Effector memory CD4-positive, alpha-beta T cell (primary cell): ENCODE measurements at regions not wholly inside any gene's neighbourhood (a gene's known extent, or its start where the extent isn't known, plus 50 kb on each side); places are given as distances from the start of the nearest gene placed in this dataset.

Source experiments
- DNase-seq, 3 donors: peaks; one replicate each; pipeline ENCODE4 v3.0.0-alpha.2; 2020
- H3K27ac ChIP-seq: 2 replicates; pipeline ENCODE4 v1.7.0; 2013; ENCODE audit warnings: mild to moderate bottlenecking, low read length, moderate library complexity; ENCODE audit not compliant: insufficient read depth, poor library complexity, severe bottlenecking
- H3K27me3 ChIP-seq: replicated peaks from 2 replicates; pipeline ENCODE4 v1.7.0; 2013; ENCODE audit warnings: mild to moderate bottlenecking, low read length; ENCODE audit not compliant: insufficient read depth, control insufficient read depth, poor library complexity, severe bottlenecking
- H3K36me3 ChIP-seq: 2 replicates; pipeline ENCODE4 v1.7.0; 2013; ENCODE audit warnings: mild to moderate bottlenecking, low read length, moderate library complexity; ENCODE audit not compliant: control insufficient read depth, insufficient read depth
- H3K4me1 ChIP-seq: 2 replicates; pipeline ENCODE4 v1.7.0; 2013; ENCODE audit warnings: low read length, mild to moderate bottlenecking; ENCODE audit not compliant: control insufficient read depth, insufficient read depth, poor library complexity, severe bottlenecking
- H3K4me3 ChIP-seq: 2 replicates; pipeline ENCODE4 v1.7.0; 2013; ENCODE audit warnings: low read length, low read depth, mild to moderate bottlenecking; ENCODE audit not compliant: insufficient read depth, poor library complexity, severe bottlenecking
- H3K9me3 ChIP-seq: 2 replicates; pipeline ENCODE4 v1.7.0; 2013; ENCODE audit warnings: mild to moderate bottlenecking, low read length, moderate library complexity; ENCODE audit not compliant: control insufficient read depth

- no peaks in the 10 kb centered on the region for H3K36me3 ChIP-seq
- no peak for DNase-seq
- no peaks in the 10 kb centered on the region for H3K4me1 ChIP-seq
- H3K27ac ChIP-seq = no peak overlapping the region
- no peaks in the 10 kb centered on the region for H3K27me3 ChIP-seq
- no peak overlapping the region for H3K4me3 ChIP-seq
- H3K9me3 ChIP-seq = no peaks in the 10 kb centered on the region
Observed at GRCh38 chr6:8361259-8361658, 74.1 kb downstream of the SLC35B3 start.

DNA sequence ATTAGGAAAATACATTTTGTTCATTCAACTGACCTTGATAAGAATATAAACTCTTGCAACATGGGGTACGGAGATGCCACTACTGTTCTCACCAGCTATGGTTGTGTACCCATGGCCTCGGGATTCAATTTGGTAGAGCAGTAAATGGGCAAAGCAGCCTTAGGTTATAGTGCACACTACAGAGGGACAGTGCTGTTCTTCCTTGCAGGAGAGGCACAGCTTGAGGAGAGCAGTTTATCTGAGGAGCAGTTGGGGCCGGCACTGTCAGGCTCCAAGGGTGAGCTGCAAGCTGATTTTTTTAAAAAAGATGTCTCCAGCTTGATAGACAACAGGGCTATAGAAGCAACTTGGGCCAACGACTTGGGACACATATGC is 82.4 kb downstream of the SLC35B3 start:
- Histone ChIP-seq H3K27me3 (no peaks in the 10 kb centered on the region), H3K4me3 (no peak overlapping the region), H3K36me3 (no peaks in the 10 kb centered on the region), H3K4me1 (no peaks in the 10 kb centered on the region), H3K27ac (no peak overlapping the region), H3K9me3 (no peaks in the 10 kb centered on the region)
- DNase-seq = no peak

DNA sequence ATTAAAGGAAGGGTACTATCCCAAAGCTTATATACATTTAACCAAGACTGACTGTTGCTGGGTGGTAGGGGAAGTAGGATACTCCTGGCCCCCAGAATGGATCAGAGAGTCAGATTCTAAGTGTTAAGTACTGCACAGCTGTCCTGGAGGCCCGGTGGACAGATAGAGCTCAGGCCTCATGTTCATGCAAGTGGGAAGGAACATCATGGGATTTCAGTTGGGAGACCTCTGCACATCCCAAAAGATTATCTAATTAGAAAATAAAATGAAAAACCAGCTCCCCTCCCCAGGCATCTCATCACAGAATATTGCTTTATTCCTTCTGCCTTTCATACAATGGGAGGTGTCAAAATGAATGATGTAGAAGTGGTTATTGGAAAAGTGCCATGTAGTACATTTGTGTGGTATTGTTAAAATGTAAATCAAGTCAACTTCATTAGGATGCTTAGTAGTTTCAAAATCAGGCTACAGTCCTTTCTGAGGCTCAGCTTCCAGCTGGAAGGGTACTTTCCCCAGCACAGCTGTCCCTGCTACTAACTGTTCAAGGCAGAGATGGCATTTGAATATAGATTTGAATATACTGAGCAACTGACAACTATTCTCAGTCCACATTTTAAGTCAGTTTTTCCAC is 82.9 kb downstream of the SLC35B3 start:
- Histone ChIP-seq H3K4me3 (no peak overlapping the region), H3K36me3 (no peaks in the 10 kb centered on the region), H3K27me3 (no peaks in the 10 kb centered on the region), H3K27ac (no peak overlapping the region), H3K9me3 (no peaks in the 10 kb centered on the region), H3K4me1 (no peaks in the 10 kb centered on the region)
- no peak for DNase-seq

DNA sequence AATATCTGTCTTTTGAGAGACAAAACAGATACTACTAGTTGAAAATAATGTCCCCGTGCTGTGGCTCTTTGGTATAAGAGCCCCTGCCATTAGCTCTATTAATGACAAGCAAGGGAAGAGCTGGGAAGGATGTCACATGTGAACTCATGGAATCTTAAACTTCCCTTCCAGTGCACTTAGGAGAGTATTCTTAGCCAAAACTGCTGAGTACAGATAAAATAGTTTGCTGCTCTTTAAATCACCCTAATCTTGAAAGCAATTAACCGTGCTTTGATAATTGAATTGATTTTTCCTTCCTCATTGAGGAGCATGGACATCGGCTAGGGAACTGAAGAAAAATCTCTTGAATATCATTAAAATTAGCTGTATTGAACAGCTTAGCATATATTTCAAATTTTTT is 91.7 kb downstream of the SLC35B3 start:
- Histone ChIP-seq H3K27ac (no peak overlapping the region), H3K36me3 (no peaks in the 10 kb centered on the region), H3K9me3 (no peaks in the 10 kb centered on the region), H3K4me1 (no peaks in the 10 kb centered on the region), H3K27me3 (no peaks in the 10 kb centered on the region), H3K4me3 (no peak overlapping the region)
- no peak for DNase-seq

DNA sequence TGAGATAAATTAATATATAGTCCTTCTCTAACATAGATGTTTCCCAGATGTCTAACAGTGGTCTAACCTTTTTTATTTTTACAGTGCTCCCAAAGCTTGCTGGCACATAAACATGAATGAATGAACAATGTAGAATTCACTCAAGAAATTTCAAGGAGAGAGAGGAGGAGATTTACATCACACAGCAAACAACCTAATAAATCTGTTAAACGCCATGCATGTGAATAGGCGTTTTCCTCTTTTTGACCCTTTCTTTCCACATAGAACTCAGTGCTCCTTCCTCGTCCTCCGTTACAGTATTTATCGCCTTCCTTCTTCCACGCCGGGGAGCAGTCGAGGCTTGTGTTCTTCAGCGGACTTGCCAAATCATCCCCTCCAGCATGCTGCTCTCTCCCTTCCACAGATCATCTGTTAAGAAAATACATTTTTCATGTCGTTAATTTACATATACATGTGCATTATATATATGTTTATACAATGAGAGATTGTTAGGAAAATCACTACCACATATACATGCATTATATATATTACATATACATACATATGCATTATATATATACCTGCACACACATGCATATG is 93.0 kb downstream of the SLC35B3 start:
- Histone ChIP-seq H3K36me3 (no peaks in the 10 kb centered on the region), H3K27me3 (no peaks in the 10 kb centered on the region), H3K9me3 (no peaks in the 10 kb centered on the region), H3K27ac (no peak overlapping the region), H3K4me3 (no peak overlapping the region), H3K4me1 (no peaks in the 10 kb centered on the region)
- no peak for DNase-seq

GRCh38 chr6:8337147-8337546 is 98.2 kb downstream of the SLC35B3 start:
- H3K4me3 ChIP-seq = no peak overlapping the region
- H3K27me3 ChIP-seq = no peaks in the 10 kb centered on the region
- DNase-seq = no peak
- no peak overlapping the region for H3K27ac ChIP-seq
- no peaks in the 10 kb centered on the region for H3K4me1 ChIP-seq
- H3K9me3 ChIP-seq = no peaks in the 10 kb centered on the region
- no peaks in the 10 kb centered on the region for H3K36me3 ChIP-seq

- no peak for DNase-seq
- no peak overlapping the region for H3K27ac ChIP-seq
- no peak overlapping the region for H3K4me3 ChIP-seq
- no peaks in the 10 kb centered on the region for H3K36me3 ChIP-seq
- H3K27me3 ChIP-seq = no peaks in the 10 kb centered on the region
- no peaks in the 10 kb centered on the region for H3K4me1 ChIP-seq
- H3K9me3 ChIP-seq = no peaks in the 10 kb centered on the region
Observed at GRCh38 chr6:8336406-8337057, 98.8 kb downstream of the SLC35B3 start.

- Histone ChIP-seq H3K27ac (no peak overlapping the region), H3K9me3 (no peaks in the 10 kb centered on the region), H3K4me3 (no peak overlapping the region), H3K36me3 (no peaks in the 10 kb centered on the region), H3K27me3 (no peaks in the 10 kb centered on the region), H3K4me1 (no peaks in the 10 kb centered on the region)
- no peak for DNase-seq
Observed at GRCh38 chr6:8335896-8336295, 99.4 kb downstream of the SLC35B3 start.

DNA sequence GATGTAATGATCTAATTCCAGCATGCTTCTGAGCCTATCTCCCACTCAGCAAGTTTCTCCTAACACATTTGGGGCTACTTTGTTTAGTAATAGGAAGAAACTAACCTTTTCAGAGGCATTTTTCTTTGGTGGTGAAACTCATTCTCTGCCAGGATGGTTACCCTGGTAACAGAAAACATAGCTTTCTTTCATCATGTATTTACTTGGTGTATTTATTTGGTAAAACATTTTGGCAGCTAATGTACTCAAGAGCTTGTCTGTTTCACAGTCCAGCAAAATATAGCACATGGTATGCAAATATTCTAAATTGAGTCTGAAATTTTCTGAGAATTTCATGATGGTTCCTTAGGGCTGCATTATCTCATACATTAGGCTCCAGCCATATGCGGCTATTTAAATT is 100.0 kb downstream of the SLC35B3 start:
- Histone ChIP-seq H3K9me3 (no peaks in the 10 kb centered on the region), H3K36me3 (no peaks in the 10 kb centered on the region), H3K27ac (no peak overlapping the region), H3K27me3 (no peaks in the 10 kb centered on the region), H3K4me3 (no peak overlapping the region), H3K4me1 (no peaks in the 10 kb centered on the region)
- no peak for DNase-seq

GRCh38 chr6:8334113-8334512 is 101.2 kb downstream of the SLC35B3 start:
- Histone ChIP-seq H3K4me3 (no peak overlapping the region), H3K27me3 (no peaks in the 10 kb centered on the region), H3K27ac (no peak overlapping the region), H3K9me3 (no peaks in the 10 kb centered on the region), H3K4me1 (no peaks in the 10 kb centered on the region), H3K36me3 (no peaks in the 10 kb centered on the region)
- DNase-seq = no peak
